ENCODE measurements at regions not wholly inside any gene's neighbourhood (a gene's known extent, or its start where the extent isn't known, plus 50 kb on each side); places are given as distances from the start of the nearest gene placed in this dataset.

- TF ChIP-seq EZH2 (IDR thresholded peaks at IDR 0.05) (no peak), POLR2AphosphoS5 (IDR thresholded peaks at IDR 0.05; ENCODE audit: borderline replicate concordance, low read depth, low read length) (no peak), FOXP2 (optimal IDR thresholded peaks at IDR 0.05; ENCODE audit: control extremely low read depth, extremely low read length, insufficient read depth) (no peak)
These were observed 553.3 kb downstream of the TLL1 start for GRCh38 chr4:166426300-166426863.
